Sigmoid colon (tissue), 4 donors: ENCODE measurements at regions not wholly inside any gene's neighbourhood (a gene's known extent, or its start where the extent isn't known, plus 50 kb on each side); places are given as distances from the start of the nearest gene placed in this dataset.

Experiments used
- POLR2AphosphoS5 ChIP-seq, 4 donors: sonication (generic); formaldehyde crosslinking; IDR thresholded peaks; one replicate each; pipeline ENCODE4 v1.6.1; 2017; ENCODE audit warnings: antibody characterized with exemption in 4 of 4
- TF ChIP-seq, protein P1 (sequence below), 4 experiments: fragments of 450-650 bp in 3 of 4; fragments of 200-600 bp in 1 of 4; IDR thresholded peaks; one replicate each; pipeline ENCODE4 v1.5.1; 2016 to 2019; ENCODE audit warnings: antibody characterized with exemption in 4 of 4, mild to moderate bottlenecking in 3 of 4, moderate library complexity in 2 of 4

DNA sequence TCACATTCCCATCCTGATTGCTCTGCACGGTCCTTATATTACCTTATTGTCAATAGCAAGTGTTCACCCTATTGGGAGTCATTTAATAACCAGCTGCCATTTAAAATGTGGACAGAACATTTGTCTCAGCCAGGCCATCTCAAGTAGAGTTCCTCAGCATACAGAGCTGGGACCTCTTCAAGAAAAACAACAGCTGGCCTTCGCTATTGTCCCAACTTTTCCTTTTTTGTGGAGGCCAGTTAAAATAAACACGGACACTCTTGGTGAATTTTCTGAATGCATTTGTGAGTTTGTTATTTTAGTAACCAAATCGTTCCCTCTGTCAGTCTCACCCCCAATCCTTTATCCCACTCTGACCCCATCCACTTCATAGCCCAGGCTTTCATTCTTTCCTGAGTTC lies 395.3 kb upstream of the PITX2 start:
- TF ChIP-seq POLR2AphosphoS5 (IDR thresholded peaks at IDR 0.05) = no peak
- TF ChIP-seq, protein P1, sequence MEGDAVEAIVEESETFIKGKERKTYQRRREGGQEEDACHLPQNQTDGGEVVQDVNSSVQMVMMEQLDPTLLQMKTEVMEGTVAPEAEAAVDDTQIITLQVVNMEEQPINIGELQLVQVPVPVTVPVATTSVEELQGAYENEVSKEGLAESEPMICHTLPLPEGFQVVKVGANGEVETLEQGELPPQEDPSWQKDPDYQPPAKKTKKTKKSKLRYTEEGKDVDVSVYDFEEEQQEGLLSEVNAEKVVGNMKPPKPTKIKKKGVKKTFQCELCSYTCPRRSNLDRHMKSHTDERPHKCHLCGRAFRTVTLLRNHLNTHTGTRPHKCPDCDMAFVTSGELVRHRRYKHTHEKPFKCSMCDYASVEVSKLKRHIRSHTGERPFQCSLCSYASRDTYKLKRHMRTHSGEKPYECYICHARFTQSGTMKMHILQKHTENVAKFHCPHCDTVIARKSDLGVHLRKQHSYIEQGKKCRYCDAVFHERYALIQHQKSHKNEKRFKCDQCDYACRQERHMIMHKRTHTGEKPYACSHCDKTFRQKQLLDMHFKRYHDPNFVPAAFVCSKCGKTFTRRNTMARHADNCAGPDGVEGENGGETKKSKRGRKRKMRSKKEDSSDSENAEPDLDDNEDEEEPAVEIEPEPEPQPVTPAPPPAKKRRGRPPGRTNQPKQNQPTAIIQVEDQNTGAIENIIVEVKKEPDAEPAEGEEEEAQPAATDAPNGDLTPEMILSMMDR (IDR thresholded peaks at IDR 0.05) = no peak
